NB4 (cell line): ENCODE measurements at regions not wholly inside any gene's neighbourhood (a gene's known extent, or its start where the extent isn't known, plus 50 kb on each side); places are given as distances from the start of the nearest gene placed in this dataset.

Experiments used
- MYC ChIP-seq: IDR thresholded peaks from 2 replicates; pipeline ENCODE4 v1.6.1; 2011; ENCODE audit warnings: low read depth, low read length
- POLR2A ChIP-seq: IDR thresholded peaks from 2 replicates; pipeline ENCODE4 v1.6.1; 2011; ENCODE audit warnings: mild to moderate bottlenecking; ENCODE audit not compliant: insufficient read length; ENCODE audit errors: extremely low read depth
- TF ChIP-seq, protein P1 (sequence below): IDR thresholded peaks from one replicate; pipeline ENCODE4 v1.5.1; 2012; ENCODE audit warnings: low read depth, low read length
- TF ChIP-seq, protein P2 (sequence below): IDR thresholded peaks from 2 replicates; pipeline ENCODE4 v1.6.1; 2011; ENCODE audit warnings: low read depth, low read length

DNA sequence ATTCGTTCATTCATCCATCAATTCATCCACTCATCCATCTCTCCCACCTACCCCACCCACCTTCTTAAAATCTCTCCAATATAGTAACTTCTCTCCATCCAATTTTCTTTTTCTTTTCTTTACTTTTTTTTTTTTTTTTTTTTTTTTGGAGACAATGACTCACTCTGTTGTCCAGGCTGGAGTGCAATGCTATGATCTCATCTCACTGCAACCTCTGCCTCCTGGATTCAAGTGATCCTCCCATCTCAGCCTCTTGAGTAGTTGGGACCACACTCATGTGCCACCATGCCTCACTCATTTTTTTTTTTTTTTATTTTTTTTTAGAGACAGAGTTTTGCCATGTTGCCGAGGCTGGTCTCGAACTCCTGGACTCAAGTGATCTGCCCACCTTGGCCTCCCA lies 118.4 kb downstream of the SUDS3 start:
- TF ChIP-seq, protein P1, sequence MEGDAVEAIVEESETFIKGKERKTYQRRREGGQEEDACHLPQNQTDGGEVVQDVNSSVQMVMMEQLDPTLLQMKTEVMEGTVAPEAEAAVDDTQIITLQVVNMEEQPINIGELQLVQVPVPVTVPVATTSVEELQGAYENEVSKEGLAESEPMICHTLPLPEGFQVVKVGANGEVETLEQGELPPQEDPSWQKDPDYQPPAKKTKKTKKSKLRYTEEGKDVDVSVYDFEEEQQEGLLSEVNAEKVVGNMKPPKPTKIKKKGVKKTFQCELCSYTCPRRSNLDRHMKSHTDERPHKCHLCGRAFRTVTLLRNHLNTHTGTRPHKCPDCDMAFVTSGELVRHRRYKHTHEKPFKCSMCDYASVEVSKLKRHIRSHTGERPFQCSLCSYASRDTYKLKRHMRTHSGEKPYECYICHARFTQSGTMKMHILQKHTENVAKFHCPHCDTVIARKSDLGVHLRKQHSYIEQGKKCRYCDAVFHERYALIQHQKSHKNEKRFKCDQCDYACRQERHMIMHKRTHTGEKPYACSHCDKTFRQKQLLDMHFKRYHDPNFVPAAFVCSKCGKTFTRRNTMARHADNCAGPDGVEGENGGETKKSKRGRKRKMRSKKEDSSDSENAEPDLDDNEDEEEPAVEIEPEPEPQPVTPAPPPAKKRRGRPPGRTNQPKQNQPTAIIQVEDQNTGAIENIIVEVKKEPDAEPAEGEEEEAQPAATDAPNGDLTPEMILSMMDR = no peak
- TF ChIP-seq POLR2A (no peak), MYC (no peak)
- TF ChIP-seq, protein P2, sequence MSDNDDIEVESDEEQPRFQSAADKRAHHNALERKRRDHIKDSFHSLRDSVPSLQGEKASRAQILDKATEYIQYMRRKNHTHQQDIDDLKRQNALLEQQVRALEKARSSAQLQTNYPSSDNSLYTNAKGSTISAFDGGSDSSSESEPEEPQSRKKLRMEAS = no peak
